A673 (cell line): ENCODE measurements at regions not wholly inside any gene's neighbourhood (a gene's known extent, or its start where the extent isn't known, plus 50 kb on each side); places are given as distances from the start of the nearest gene placed in this dataset.
A peak's percentile ranks its signal among the peaks of the same experiment; 100 is the strongest.

Experiments used
- BruUV-seq: library from RNA; stranded (reverse); fragments of 400-500 nt; replicated peaks from 2 replicates; lab custom pipeline; 2021; lab: Mats Ljungman, UMichigan
- CTCF ChIA-PET: fragments of 300-600 bp; sonication (Branson Sonifier 250); formaldehyde crosslinking; loops from one replicate; lab custom pipeline; 2022; ENCODE audit warnings: antibody characterized with exemption; lab: Charles Lee
- POLR2A ChIA-PET: fragments of 300-600 bp; sonication (Branson Sonifier 250); formaldehyde crosslinking; loops from one replicate; lab custom pipeline; 2022; ENCODE audit warnings: antibody characterized with exemption; ENCODE audit not compliant: low non-redundant PET; lab: Charles Lee
- DNase-seq: peaks from one replicate; pipeline ENCODE4 v3.0.0-alpha.2; 2015; ENCODE audit warnings: low spot score
- H3K27ac ChIP-seq: fragments of 200-600 bp; sonication (generic); 2 replicates; pipeline ENCODE4 v1.5.1; 2016; ENCODE audit warnings: mixed run types, low read depth, mild to moderate bottlenecking, mixed read lengths, antibody characterized with exemption, low read length; ENCODE audit not compliant: poor library complexity, severe bottlenecking
- H3K27me3 ChIP-seq: fragments of 200-600 bp; sonication (generic); replicated peaks from 2 replicates; pipeline ENCODE4 v1.6.1; 2017; ENCODE audit warnings: mixed run types, low read depth, mild to moderate bottlenecking, mixed read lengths, antibody characterized with exemption, low read length; ENCODE audit not compliant: insufficient read depth, poor library complexity
- H3K36me3 ChIP-seq: fragments of 200-600 bp; sonication (generic); 2 replicates; pipeline ENCODE4 v1.6.1; 2016; ENCODE audit warnings: mixed run types, mild to moderate bottlenecking, mixed read lengths, antibody characterized with exemption, low read length; ENCODE audit not compliant: insufficient read depth, poor library complexity, severe bottlenecking
- H3K4me1 ChIP-seq: fragments of 200-600 bp; sonication (generic); 2 replicates; pipeline ENCODE4 v1.6.1; 2017; ENCODE audit warnings: mixed run types, mild to moderate bottlenecking, mixed read lengths, antibody characterized with exemption, low read length; ENCODE audit not compliant: insufficient read depth, poor library complexity, severe bottlenecking
- H3K4me3 ChIP-seq: fragments of 200-600 bp; sonication (generic); 2 replicates; pipeline ENCODE4 v1.5.1; 2016; ENCODE audit warnings: low read depth, mixed run types, mild to moderate bottlenecking, mixed read lengths, low read length; ENCODE audit not compliant: poor library complexity, severe bottlenecking
- H3K9me3 ChIP-seq: fragments of 200-600 bp; sonication (generic); 2 replicates; pipeline ENCODE4 v1.6.1; 2016; ENCODE audit warnings: mixed run types, low read depth, mild to moderate bottlenecking, mixed read lengths, antibody characterized with exemption, low read length; ENCODE audit not compliant: poor library complexity, severe bottlenecking
- CTCF ChIP-seq: fragments of 300-800, 200-600 bp; sonication (generic); conservative IDR thresholded peaks from 2 replicates; pipeline ENCODE4 v1.5.1; 2017; ENCODE audit warnings: low read depth, mild to moderate bottlenecking, antibody characterized with exemption, low read length, moderate library complexity, mixed read lengths
- EZH2 ChIP-seq: fragments of 200-600 bp; sonication (generic); IDR thresholded peaks from 2 replicates; pipeline ENCODE4 v1.6.1; 2017; ENCODE audit warnings: borderline replicate concordance, low read depth, mild to moderate bottlenecking, mixed read lengths, antibody characterized with exemption, low read length; ENCODE audit not compliant: poor library complexity, severe bottlenecking
- intact Hi-C: fragments of 100-400 bp; cut with micrococcal nuclease; formaldehyde crosslinking; loops from one replicate; pipeline ENCODE4 v1.10.0; 2022; ENCODE audit not compliant: unreplicated experiment

DNA sequence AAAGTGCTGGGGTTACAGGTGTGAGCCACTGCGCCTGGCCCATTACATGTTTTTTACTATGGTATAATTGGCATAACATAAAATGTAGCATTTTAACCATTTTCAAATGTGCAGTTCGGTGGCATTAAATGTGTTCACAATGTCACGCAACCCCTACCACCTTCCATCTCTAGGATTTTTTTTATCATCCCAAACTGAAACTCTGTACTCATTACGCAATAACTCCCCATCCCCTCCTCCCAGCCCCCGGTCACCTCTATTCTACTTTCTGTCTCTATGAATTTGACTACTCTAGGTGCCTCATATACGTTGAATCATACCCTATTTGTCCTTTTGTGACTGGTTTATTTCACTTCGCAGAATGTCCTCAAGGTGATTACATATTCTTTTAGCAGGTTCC lies 233.1 kb upstream of the ARID1B start:
- H3K27ac ChIP-seq: no peak overlapping the region
- no peak for DNase-seq
- ChIA-PET CTCF (no interaction called here), POLR2A (no interaction called here)
- no peaks in the 10 kb centered on the region for H3K36me3 ChIP-seq
- no peaks in the 10 kb centered on the region for H3K9me3 ChIP-seq
- BruUV-seq: no TSS peak
- no peak overlapping the region for H3K4me3 ChIP-seq
- no peaks in the 10 kb centered on the region for H3K27me3 ChIP-seq
- no peak for TF ChIP-seq EZH2
- no peak for TF ChIP-seq CTCF
- intact Hi-C loops: no loop called here
- no peaks in the 10 kb centered on the region for H3K4me1 ChIP-seq

DNA sequence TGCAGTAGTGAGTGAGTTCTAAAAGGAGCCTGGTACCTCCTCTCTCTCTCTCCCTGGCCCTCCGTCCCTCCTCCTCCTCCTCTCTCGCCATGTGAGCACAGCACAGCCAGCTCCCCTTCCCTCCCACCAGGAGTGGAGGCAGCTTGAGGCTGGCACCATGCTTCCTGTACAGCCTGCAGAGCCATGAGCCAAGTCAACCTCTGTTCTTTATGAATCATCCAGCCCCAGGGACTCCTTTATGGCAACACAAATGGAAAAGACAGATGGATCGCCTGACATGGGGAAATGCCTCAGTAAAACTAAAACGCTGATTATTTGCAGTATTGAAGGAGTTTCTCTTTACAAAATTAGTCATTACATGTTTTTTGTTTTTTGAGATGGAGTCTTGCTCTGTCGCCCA lies 233.7 kb upstream of the ARID1B start:
- intact Hi-C loops: no loop called here
- ChIA-PET CTCF (no interaction called here), POLR2A (no interaction called here)
- Histone ChIP-seq H3K9me3 (no peaks in the 10 kb centered on the region), H3K27me3 (no peaks in the 10 kb centered on the region), H3K4me1 (no peaks in the 10 kb centered on the region), H3K36me3 (no peaks in the 10 kb centered on the region), H3K4me3 (no peak overlapping the region), H3K27ac (no peak overlapping the region)
- TF ChIP-seq EZH2: no peak
- TF ChIP-seq CTCF: no peak
- BruUV-seq: no TSS peak
- no peak for DNase-seq

- POLR2A ChIA-PET: interaction anchor here (0.6 kb wide), 1 partner anchor 223 kb away, joined by 5 read pairs; no protein-coding TSS in a partner anchor
- no peaks in the 10 kb centered on the region for H3K27me3 ChIP-seq
- no peaks in the 10 kb centered on the region for H3K36me3 ChIP-seq
- intact Hi-C loops: no loop called here
- BruUV-seq: no TSS peak
- H3K9me3 ChIP-seq: no peaks in the 10 kb centered on the region
- TF ChIP-seq EZH2: no peak
- TF ChIP-seq CTCF: no peak
- H3K27ac ChIP-seq: no peak overlapping the region
- H3K4me3 ChIP-seq: no peak overlapping the region
- peak; percentile 39 for DNase-seq
- CTCF ChIA-PET: no interaction called here
- H3K4me1 ChIP-seq: no peaks in the 10 kb centered on the region
Measured at GRCh38 chr6:156538875-156539660, 238.1 kb upstream of the ARID1B start.
